ENCODE measurements at regions not wholly inside any gene's neighbourhood (a gene's known extent, or its start where the extent isn't known, plus 50 kb on each side); places are given as distances from the start of the nearest gene placed in this dataset.

GRCh38 chr2:4369826-4370419 is 666.5 kb downstream of the DCDC2C start:
- DNase-seq (ENCODE audit: low read depth): no peak
- TF ChIP-seq, protein P1, sequence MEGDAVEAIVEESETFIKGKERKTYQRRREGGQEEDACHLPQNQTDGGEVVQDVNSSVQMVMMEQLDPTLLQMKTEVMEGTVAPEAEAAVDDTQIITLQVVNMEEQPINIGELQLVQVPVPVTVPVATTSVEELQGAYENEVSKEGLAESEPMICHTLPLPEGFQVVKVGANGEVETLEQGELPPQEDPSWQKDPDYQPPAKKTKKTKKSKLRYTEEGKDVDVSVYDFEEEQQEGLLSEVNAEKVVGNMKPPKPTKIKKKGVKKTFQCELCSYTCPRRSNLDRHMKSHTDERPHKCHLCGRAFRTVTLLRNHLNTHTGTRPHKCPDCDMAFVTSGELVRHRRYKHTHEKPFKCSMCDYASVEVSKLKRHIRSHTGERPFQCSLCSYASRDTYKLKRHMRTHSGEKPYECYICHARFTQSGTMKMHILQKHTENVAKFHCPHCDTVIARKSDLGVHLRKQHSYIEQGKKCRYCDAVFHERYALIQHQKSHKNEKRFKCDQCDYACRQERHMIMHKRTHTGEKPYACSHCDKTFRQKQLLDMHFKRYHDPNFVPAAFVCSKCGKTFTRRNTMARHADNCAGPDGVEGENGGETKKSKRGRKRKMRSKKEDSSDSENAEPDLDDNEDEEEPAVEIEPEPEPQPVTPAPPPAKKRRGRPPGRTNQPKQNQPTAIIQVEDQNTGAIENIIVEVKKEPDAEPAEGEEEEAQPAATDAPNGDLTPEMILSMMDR (conservative IDR thresholded peaks at IDR 0.05; ENCODE audit: control insufficient read depth, insufficient read depth, low read depth, low read length): no peak
- no peak overlapping the region for H3K4me3 ChIP-seq (ENCODE audit: control insufficient read depth, low read depth, low read length)

- H3K4me3 ChIP-seq (ENCODE audit: control insufficient read depth, low read depth, low read length): no peak overlapping the region
- TF ChIP-seq, protein P1 (conservative IDR thresholded peaks at IDR 0.05; ENCODE audit: control insufficient read depth, insufficient read depth, low read depth, low read length): no peak
- no peak for DNase-seq (ENCODE audit: low read depth)
Measured at GRCh38 chr2:4370422-4371090, 667.2 kb downstream of the DCDC2C start.

DNA sequence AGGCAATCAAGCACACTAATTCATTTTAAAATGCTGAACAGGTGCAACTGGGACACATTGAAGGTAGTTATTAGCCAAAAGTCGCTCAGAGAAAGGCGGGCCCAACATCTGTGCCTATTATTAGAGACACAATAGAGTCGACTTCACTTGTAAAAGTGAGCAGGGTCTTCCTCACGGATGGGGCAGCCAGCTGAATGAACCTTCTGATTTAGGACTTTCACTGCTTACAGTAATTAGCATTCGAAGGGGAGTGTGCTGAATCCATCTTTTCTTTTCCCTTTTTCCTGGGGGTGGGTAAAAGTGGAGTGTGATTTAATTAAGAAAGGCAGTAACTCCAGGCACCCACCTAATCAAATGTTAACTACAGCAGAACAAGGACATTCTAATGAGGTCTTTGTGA is 677.7 kb downstream of the DCDC2C start:
- no peak for DNase-seq (ENCODE audit: low read depth)
- TF ChIP-seq, protein P1 (conservative IDR thresholded peaks at IDR 0.05; ENCODE audit: control insufficient read depth, insufficient read depth, low read depth, low read length): no peak

DNA sequence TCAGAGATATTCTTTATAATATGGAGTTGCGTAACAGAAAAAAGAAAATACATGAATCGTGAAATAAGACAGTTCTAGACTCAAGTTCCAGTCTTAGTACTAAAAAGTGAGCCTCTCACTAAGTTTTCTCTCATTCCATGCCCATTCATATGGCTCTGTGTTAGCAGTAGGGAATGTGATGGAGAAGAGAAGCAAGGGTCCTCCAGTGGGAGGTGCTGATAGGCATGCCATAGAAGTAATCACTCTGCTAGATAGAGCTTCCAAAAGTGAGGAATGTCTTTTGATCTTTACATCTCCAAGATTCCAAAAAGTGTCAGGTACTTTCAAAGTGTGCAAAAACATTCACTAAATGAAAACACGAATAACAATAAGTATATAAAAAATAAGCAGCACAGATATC is 678.4 kb downstream of the DCDC2C start:
- no peak for DNase-seq (ENCODE audit: low read depth)
- TF ChIP-seq, protein P1 (conservative IDR thresholded peaks at IDR 0.05; ENCODE audit: control insufficient read depth, insufficient read depth, low read depth, low read length): no peak
- H3K4me3 ChIP-seq (ENCODE audit: control insufficient read depth, low read depth, low read length): no peak overlapping the region

More for the DNA sequence above, 677.7 kb downstream of the DCDC2C start:
- no peak overlapping the region for H3K4me3 ChIP-seq (ENCODE audit: control insufficient read depth, low read depth, low read length)

- H3K4me3 ChIP-seq (ENCODE audit: control insufficient read depth, low read depth, low read length): no peak overlapping the region
- DNase-seq (ENCODE audit: low read depth): no peak
- TF ChIP-seq, protein P1 (conservative IDR thresholded peaks at IDR 0.05; ENCODE audit: control insufficient read depth, insufficient read depth, low read depth, low read length): no peak
Measured at GRCh38 chr2:4391013-4391412, 687.6 kb downstream of the DCDC2C start.

GRCh38 chr2:4404363-4404762 is 701.0 kb downstream of the DCDC2C start:
- no peak overlapping the region for H3K4me3 ChIP-seq (ENCODE audit: control insufficient read depth, low read depth, low read length)
- DNase-seq (ENCODE audit: low read depth): no peak
- TF ChIP-seq, protein P1 (conservative IDR thresholded peaks at IDR 0.05; ENCODE audit: control insufficient read depth, insufficient read depth, low read depth, low read length): no peak
